ENCODE measurements at regions not wholly inside any gene's neighbourhood (a gene's known extent, or its start where the extent isn't known, plus 50 kb on each side); places are given as distances from the start of the nearest gene placed in this dataset.
A peak's percentile ranks its signal among the peaks of the same experiment; 100 is the strongest.

- in situ Hi-C loops (cut with HindIII; ENCODE audit: low sequenced_read_pairs) = no loop called here
- DNase-seq (ENCODE audit: low spot score) = no peak
Measured at GRCh38 chr15:47983533-47983932, 137.3 kb upstream of the SLC24A5 start.

- DNase-seq (ENCODE audit: low spot score) = no peak
- in situ Hi-C loops (cut with HindIII; ENCODE audit: low sequenced_read_pairs) = no loop called here
Measured at GRCh38 chr15:47985568-47985967, 135.2 kb upstream of the SLC24A5 start.

- in situ Hi-C loops (cut with HindIII; ENCODE audit: low sequenced_read_pairs) = no loop called here
- DNase-seq (ENCODE audit: low spot score) = no peak
Measured at GRCh38 chr15:47987461-47987860, 133.3 kb upstream of the SLC24A5 start.

GRCh38 chr15:47987908-47988532 is 132.8 kb upstream of the SLC24A5 start:
- in situ Hi-C loops (cut with HindIII; ENCODE audit: low sequenced_read_pairs) = no loop called here
- peak; percentile 72 for DNase-seq (ENCODE audit: low spot score)

GRCh38 chr15:47988564-47988963 is 132.2 kb upstream of the SLC24A5 start:
- DNase-seq (ENCODE audit: low spot score) = no peak
- in situ Hi-C loops (cut with HindIII; ENCODE audit: low sequenced_read_pairs) = no loop called here

DNA sequence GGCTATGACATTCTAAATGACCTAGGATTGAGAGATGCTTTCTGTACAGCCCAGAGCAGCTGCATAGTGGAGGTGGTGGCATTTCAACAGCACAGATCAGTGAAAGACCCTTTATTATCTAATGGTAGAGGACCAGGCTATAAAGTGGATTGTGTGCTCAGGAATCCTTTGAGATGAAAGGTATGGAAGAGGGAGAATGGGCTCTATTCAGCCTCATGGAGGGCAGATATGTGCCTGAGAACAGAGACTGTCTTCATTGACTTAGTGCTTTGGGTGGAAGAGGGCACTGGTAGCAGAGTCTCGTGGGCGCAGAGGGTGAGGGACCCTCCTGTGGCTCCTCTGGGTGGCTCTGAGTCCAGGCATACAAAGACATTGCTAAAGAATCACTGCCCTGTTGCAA is 130.0 kb upstream of the SLC24A5 start:
- in situ Hi-C loops (cut with HindIII; ENCODE audit: low sequenced_read_pairs) = no loop called here
- no peak for DNase-seq (ENCODE audit: low spot score)

GRCh38 chr15:47991357-47991756 is 129.4 kb upstream of the SLC24A5 start:
- in situ Hi-C loops (cut with HindIII; ENCODE audit: low sequenced_read_pairs) = no loop called here

GRCh38 chr15:47993051-47993450 is 127.7 kb upstream of the SLC24A5 start:
- DNase-seq (ENCODE audit: low spot score) = no peak
- in situ Hi-C loops (cut with HindIII; ENCODE audit: low sequenced_read_pairs) = no loop called here

More at GRCh38 chr15:47991357-47991756, 129.4 kb upstream of the SLC24A5 start:
- no peak for DNase-seq (ENCODE audit: low spot score)

GRCh38 chr15:47997195-47998080 is 123.4 kb upstream of the SLC24A5 start:
- in situ Hi-C loops (cut with HindIII; ENCODE audit: low sequenced_read_pairs) = no loop called here
- no peak for DNase-seq (ENCODE audit: low spot score)

DNA sequence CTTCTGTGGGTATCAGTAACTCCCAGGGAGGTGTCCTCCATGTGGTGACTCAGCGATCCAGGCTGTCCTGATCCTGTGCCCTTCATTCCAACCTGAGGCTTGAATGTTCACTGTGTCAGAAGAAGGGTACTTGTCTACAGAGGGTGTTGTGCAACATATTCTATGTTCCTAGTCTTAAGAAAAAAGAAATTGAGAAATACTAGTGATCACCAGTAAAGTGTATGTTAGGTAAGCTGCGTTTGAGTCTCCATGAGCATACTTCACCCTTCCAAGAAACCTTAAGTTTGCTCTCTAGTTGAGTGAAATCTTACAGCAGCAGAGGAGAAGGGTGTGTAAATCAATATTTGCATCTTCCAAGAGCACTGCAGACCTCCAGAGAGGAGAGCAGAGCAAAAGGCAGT is 122.2 kb upstream of the SLC24A5 start:
- in situ Hi-C loops (cut with HindIII; ENCODE audit: low sequenced_read_pairs) = no loop called here

GRCh38 chr15:48001393-48002039 is 119.3 kb upstream of the SLC24A5 start:
- no peak for DNase-seq (ENCODE audit: low spot score)
- in situ Hi-C loops (cut with HindIII; ENCODE audit: low sequenced_read_pairs) = no loop called here

More for the DNA sequence above, 122.2 kb upstream of the SLC24A5 start:
- DNase-seq (ENCODE audit: low spot score) = no peak

GRCh38 chr15:48002767-48003166 is 118.0 kb upstream of the SLC24A5 start:
- in situ Hi-C loops (cut with HindIII; ENCODE audit: low sequenced_read_pairs) = no loop called here

DNA sequence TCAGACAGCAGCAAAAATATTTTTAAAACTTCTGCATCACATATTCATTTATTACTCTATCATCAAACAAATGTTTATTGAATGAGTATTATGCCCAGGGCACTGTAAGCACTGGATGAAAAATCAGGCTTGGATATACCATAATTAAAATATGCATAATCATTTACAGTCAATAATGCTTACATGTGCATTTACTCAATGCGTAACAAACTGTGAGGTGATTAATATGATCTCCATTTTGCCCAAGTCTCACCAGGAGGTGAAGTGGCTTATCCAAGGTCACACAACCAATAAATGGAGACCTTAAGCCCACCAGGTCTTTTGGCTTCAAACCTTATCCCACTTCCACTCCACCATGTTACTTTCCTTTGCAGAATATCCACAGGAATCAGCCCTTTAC is 117.3 kb upstream of the SLC24A5 start:
- no peak for DNase-seq (ENCODE audit: low spot score)
- in situ Hi-C loops (cut with HindIII; ENCODE audit: low sequenced_read_pairs) = no loop called here

More at GRCh38 chr15:48002767-48003166, 118.0 kb upstream of the SLC24A5 start:
- no peak for DNase-seq (ENCODE audit: low spot score)

DNA sequence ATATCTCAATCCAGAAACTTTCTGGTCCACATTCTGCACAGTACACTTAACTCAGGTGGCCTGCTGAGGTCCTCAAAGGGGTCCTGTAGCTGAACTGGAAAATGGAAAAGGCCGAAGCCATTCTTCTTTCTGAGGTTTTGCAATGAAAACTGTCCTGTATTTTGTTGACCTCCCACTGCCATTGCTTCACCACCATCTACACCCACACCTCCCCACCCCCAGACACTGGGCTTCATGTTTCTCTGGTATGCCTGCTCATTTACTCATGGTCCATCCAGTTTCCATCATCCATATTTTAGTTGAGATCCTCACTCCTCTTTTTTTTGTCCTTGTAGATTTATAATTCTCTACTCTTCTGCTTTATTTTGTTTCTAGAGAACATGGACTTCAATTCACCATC is 115.7 kb upstream of the SLC24A5 start:
- in situ Hi-C loops (cut with HindIII; ENCODE audit: low sequenced_read_pairs) = no loop called here
- no peak for DNase-seq (ENCODE audit: low spot score)

- in situ Hi-C loops (cut with HindIII; ENCODE audit: low sequenced_read_pairs) = no loop called here
- peak; percentile 5 for DNase-seq (ENCODE audit: low spot score)
Measured at GRCh38 chr15:48006031-48006511, 114.7 kb upstream of the SLC24A5 start.

GRCh38 chr15:48010316-48010715 is 110.5 kb upstream of the SLC24A5 start:
- no peak for DNase-seq (ENCODE audit: low spot score)
- in situ Hi-C loops (cut with HindIII; ENCODE audit: low sequenced_read_pairs) = no loop called here

DNA sequence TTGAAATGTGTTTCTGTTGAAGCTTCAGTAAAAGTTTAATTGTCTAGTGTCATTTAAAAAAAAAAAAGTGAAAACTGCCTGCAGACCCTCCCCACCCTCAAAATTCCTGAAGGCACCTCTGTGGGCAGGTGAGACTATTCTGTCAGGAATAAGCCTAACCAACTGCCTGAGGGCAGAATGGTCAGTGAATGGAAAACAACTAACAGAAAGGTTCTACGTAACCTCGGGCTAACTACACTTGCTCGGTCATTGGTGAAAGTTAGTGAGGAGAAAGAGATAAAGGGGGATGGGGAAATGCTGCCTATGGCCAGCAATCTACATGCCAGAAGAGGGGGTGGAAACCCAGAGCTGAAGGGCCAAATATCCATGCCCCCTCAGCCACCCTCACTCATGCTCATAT is 108.6 kb upstream of the SLC24A5 start:
- in situ Hi-C loops (cut with HindIII; ENCODE audit: low sequenced_read_pairs) = no loop called here
- DNase-seq (ENCODE audit: low spot score) = no peak

GRCh38 chr15:48016865-48017264 is 103.9 kb upstream of the SLC24A5 start:
- no peak for DNase-seq (ENCODE audit: low spot score)
- in situ Hi-C loops (cut with HindIII; ENCODE audit: low sequenced_read_pairs) = no loop called here

DNA sequence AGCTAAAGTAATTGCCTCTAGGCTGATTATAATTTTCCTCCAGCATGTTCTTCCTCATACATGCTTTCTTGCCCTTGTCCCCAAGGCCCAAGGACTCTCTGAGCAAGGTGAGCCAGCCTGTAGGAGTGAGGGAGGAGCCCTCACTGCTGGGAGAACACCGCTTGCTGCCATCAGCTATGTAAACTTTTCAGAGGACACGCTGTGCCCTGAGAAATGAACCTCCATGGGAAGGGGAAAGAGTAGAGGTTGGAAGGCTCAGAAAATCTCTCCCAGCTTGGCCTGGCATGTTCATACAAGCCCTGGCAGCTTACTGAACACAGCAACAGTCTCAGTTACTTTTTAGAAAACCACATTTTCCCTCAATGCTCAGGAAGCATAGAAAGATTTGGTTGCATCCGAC is 103.0 kb upstream of the SLC24A5 start:
- no peak for DNase-seq (ENCODE audit: low spot score)
- in situ Hi-C loops (cut with HindIII; ENCODE audit: low sequenced_read_pairs) = no loop called here

- DNase-seq (ENCODE audit: low spot score) = no peak
- in situ Hi-C loops (cut with HindIII; ENCODE audit: low sequenced_read_pairs) = no loop called here
Measured at GRCh38 chr15:48020166-48020565, 100.6 kb upstream of the SLC24A5 start.
